ENCODE measurements at regions not wholly inside any gene's neighbourhood (a gene's known extent, or its start where the extent isn't known, plus 50 kb on each side); places are given as distances from the start of the nearest gene placed in this dataset.
"Not testable (repeated sequence)": the region's sequence is repeated elsewhere in the genome, so short reads cannot be mapped to it uniquely, and the experiment has no call there.

- DNase-seq = not testable (repeated sequence)
These were observed 206.6 kb upstream of the HTR1E start for GRCh38 chr6:86730772-86731171.

- DNase-seq = no peak
These were observed 207.1 kb upstream of the HTR1E start for GRCh38 chr6:86730216-86730615.

- DNase-seq = no peak
These were observed 208.4 kb upstream of the HTR1E start for GRCh38 chr6:86728976-86729375.

- DNase-seq = no peak
These were observed 212.6 kb upstream of the HTR1E start for GRCh38 chr6:86724695-86725094.

- DNase-seq = no peak
These were observed 213.6 kb upstream of the HTR1E start for GRCh38 chr6:86723729-86724128.

- DNase-seq = no peak
These were observed 214.2 kb upstream of the HTR1E start for GRCh38 chr6:86723151-86723550.

- no peak for DNase-seq
These were observed 215.2 kb upstream of the HTR1E start for GRCh38 chr6:86722131-86722530.

- DNase-seq = no peak
These were observed 221.7 kb upstream of the HTR1E start for GRCh38 chr6:86715676-86716075.

- DNase-seq = no peak
These were observed 225.3 kb upstream of the HTR1E start for GRCh38 chr6:86712039-86712438.

- no peak for DNase-seq
These were observed 229.7 kb upstream of the HTR1E start for GRCh38 chr6:86707545-86708120.

GRCh38 chr6:86706449-86706848 lies 230.9 kb upstream of the HTR1E start:
- DNase-seq = no peak

- not testable (repeated sequence) for DNase-seq
These were observed 236.1 kb upstream of the HTR1E start for GRCh38 chr6:86701228-86701627.

GRCh38 chr6:86686496-86686895 lies 250.8 kb upstream of the HTR1E start:
- no peak for DNase-seq

- DNase-seq = no peak
These were observed 252.0 kb upstream of the HTR1E start for GRCh38 chr6:86685230-86685797.

- DNase-seq = no peak
These were observed 254.0 kb upstream of the HTR1E start for GRCh38 chr6:86683132-86683908.

- no peak for DNase-seq
These were observed 255.0 kb upstream of the HTR1E start for GRCh38 chr6:86682297-86682696.

- DNase-seq = not testable (repeated sequence)
These were observed 256.2 kb upstream of the HTR1E start for GRCh38 chr6:86681140-86681539.

GRCh38 chr6:86672125-86672524 lies 265.2 kb upstream of the HTR1E start:
- not testable (repeated sequence) for DNase-seq

GRCh38 chr6:86657192-86657591 lies 280.1 kb upstream of the HTR1E start:
- DNase-seq = no peak

- DNase-seq = no peak
These were observed 308.2 kb upstream of the HTR1E start for GRCh38 chr6:86629123-86629522.

- DNase-seq = no peak
These were observed 317.9 kb upstream of the HTR1E start for GRCh38 chr6:86619428-86619827.

GRCh38 chr6:86615299-86615698 lies 322.0 kb upstream of the HTR1E start:
- no peak for DNase-seq

- no peak for DNase-seq
These were observed 327.6 kb upstream of the HTR1E start for GRCh38 chr6:86609549-86610388.

All from CD4-positive, alpha-beta T cell treated with Interleukin-21 for 1 hour (primary cell).